Left hindlimb (tissue), 1 donor: ENCODE measurements at regions not wholly inside any gene's neighbourhood (a gene's known extent, or its start where the extent isn't known, plus 50 kb on each side); places are given as distances from the start of the nearest gene placed in this dataset.

Source experiments
- DNase-seq: peaks from one replicate; pipeline ENCODE4 v3.0.0-alpha.2; 2018

DNA sequence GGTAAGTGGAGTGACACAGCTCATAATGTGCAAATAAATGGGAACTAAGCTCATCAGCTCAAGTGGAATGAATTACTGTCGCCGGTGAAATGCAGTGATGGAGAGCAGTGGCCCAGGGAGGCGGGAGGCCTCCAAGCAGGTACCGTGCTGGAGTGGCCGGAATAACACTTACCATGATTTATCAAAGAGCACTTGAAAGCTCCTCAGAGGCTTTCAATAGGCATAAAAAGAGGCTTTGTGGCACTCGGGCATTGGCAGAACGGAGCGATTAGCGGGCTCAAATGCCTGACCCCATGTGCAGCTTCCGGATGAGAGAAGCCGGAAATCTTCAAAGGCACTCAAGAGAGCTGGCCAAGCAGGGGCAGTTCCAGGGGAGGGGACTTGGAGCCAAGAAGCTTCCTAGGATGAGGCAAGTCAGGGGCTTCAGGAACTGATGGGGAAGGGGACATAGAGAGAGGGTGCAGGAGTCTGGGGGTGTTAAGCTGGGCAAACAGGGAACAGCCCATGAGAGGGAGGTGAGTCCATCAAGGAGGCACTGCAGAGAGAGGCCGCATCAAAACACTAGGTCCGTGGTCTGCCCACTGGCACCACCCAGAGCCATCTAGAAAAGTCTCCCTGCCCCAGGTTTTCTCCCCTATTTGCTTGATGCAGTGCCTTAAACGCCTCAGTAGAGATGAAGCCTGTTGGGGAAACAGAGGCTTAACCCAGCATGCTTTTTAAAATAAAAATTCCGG lies 144.0 kb upstream of the IRX6 start:
- DNase-seq: no peak

DNA sequence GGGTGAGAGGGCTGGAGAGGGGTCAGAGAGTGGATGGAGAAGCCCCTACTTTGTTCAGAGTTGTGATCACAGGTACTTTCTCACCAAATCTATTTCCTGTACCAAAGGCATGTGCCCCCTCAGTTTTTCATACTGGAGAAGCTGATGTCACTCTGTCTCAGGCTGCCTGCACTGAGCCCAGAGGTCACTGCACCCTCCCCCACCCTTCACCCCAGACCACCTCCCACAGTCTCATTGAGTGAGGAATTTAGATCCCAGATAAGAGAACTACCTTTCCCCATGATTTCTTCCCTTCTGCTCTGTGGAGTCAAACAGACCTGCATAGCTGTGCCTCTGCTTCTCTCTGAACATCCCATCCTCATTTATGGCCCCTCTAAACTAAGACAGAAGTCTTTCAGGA lies 140.0 kb upstream of the IRX6 start:
- DNase-seq: no peak

DNA sequence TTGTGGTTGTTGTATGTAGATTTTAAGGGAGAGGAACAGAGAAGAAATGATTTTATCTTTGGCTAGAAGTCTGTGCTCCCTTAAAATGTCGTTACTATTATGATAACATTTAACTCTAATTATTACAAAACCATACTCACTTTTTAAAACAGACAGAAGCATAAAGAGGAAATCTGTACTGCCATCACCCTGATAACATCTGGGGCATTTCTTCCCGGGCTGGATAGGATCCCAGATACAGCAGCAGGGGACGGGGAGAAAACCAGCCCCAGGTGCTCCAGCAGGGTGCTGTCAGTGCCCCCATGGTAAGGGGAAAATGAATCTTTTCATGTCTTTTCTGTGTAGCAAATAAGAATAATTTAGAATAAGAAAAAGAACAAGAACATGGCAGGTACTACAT lies 139.4 kb upstream of the IRX6 start:
- no peak for DNase-seq

DNA sequence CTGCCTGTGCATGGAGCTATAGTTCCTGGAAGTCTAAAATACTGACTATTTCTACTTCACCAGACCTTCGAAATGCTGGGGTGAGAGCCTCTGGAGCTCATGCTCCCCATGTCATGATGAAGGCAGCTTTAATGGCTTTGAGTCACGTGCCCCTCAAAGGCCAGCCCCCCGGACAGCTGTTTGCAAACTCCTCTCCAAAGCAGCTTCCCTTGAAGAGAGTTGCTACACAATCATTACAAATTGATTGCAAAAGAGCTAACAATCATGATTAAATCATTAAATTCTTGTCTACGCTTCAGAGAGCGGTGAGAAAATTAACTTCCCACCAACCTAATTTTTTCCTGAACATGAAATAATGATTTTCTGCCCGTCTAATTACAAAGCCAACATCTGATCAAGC lies 134.8 kb upstream of the IRX6 start:
- DNase-seq: no peak

DNA sequence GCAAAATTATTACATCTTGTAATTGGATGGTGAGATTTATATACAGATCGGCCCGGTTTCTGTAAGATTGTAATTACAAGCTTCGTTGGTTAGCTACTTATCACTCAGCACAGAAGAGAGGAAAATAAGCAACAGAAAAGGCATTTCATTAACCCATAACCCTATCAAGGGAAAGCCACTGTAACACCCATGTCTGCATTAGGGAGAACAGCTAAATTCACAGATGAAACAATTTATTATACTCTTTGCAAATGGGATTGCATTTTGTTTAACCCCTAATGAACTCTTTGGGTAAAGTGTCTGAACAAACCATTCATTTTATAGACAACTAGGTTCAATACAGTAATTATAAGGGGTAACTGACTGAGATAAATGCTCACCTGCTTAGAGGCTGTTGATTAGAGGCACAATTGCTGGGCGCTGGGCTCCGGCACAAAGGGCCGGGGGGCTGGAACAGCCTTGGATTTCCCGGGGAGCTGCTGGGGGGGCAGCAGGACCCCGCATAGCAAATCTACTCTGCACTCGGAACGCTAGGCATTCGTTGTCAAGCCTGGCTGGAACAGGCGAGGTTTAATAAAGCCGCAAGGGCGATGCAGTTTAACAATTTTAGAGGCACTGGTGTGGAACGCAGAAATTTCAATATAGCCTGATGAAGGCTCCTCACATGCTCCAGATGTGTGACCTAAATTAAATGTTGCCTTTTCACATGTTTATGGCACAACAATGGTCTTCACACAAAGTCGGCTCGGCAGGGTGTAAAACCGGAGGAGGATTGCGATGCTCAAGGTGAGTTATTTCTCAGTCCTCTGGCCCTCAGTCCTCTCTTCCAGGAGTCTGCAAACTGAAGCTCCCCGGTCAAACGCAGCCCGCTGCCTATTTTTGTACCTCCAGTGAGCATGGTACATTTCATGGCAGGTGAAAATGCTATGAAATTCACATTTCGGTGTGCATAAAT lies 134.0 kb upstream of the IRX6 start:
- no peak for DNase-seq

DNA sequence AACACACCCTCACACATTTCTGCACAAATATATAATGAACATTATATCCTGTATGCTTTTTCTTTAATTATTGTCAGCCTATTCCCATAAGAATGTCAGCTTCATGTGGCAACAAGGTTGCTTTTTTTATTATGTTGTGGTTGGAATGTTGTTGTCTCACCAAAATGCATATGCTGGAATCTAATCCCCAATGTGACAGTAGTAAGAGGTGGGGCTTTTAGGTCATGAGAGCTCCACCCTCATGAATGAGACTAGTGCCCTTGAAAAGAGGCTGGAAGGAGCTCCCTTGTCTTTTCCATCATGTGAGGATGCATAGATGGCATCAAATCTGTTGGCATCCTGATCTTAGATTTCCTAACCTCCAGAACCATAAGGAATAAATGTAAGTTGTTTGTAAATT lies 131.3 kb upstream of the IRX6 start:
- DNase-seq: no peak

DNA sequence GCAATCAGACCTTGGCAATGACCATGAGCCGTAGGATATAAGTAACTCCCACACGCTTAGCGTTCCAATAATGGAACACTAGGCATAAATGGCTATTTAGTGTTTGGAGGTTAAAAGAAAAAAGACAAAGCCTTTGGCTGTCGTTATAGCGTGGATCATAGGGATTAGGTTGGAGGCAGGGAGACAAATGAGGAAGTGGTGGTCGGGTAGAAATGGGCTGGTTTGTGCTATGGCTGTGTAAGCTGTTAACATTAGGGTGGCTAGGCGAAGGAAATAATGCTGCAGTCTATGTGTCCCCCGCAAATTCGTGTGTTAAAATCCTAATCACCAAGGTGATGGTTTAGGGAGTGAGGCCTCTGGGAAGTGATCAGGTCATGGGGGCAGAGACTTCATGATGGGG lies 120.4 kb upstream of the IRX6 start:
- no peak for DNase-seq

DNA sequence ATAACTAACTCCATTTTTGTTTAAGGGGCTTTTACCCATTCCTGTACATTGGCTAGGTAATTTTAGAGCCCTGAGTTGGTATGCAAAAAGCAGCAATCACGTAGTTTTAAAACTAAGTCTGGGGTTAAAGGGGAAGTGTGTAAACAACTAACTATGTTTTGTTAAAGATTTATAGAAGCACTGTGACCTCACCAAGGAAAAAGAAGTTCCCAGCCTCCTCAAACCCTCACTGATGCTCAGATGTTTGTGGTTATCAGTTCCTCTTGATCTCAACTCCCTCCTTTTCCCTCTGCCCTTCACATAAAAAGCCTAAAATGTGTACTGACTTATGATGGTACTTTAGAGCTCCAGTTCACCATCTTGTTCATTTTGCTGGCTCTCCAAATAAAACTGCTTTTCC lies 119.9 kb upstream of the IRX6 start:
- no peak for DNase-seq

DNA sequence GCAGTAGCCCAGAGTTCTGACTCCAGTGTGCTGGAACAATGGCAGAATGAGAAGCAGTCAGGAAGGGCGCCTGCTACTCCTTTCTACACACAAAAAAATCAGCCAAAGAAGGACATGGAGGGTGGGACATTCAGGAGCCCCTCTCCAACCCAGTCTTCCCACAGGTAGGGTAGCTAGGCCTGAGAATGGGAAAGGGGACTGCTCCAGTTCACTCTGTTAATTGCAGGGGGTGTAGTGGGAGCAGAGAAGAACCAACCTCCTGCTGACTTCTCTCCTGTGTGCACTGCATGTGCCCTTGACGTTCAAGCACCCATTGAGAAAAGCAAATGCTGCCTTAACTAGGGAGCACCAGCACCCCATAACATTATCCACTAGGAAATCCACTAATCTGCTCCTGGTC lies 119.1 kb upstream of the IRX6 start:
- no peak for DNase-seq

DNA sequence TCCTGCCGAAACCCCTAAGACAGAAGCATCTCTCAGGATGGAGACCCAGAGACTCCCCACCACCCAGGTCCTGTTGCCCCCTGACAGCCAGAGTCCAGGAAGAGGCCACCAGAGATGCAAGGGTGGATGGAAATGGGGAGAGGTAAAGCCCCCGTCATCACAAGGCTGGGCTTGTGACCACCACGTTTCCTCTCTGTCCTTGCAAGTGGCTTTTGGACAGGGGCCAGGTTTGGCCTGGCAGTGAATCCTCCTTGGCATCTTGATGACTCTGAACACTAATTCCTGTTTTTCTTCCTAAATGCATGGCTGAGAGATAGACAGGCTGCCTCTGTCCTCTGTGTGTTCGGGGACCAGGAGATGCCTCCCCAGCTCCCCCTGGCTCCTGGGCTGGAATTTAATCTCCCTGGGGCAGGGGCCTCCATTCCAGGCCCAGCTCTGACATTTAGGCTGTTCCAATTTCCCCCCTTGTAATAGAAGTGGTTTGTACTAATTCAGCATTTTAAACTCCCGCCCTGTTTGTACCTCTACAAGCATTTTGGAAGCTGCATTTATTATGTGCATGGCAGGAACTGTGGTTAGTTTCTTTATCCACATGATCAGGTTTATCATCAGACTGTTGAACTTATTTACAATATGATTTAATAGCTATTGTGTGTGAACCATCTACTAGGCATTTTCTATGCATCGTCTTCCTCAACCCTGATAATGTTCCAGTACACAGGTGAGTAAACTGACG lies 116.1 kb upstream of the IRX6 start:
- DNase-seq: no peak

DNA sequence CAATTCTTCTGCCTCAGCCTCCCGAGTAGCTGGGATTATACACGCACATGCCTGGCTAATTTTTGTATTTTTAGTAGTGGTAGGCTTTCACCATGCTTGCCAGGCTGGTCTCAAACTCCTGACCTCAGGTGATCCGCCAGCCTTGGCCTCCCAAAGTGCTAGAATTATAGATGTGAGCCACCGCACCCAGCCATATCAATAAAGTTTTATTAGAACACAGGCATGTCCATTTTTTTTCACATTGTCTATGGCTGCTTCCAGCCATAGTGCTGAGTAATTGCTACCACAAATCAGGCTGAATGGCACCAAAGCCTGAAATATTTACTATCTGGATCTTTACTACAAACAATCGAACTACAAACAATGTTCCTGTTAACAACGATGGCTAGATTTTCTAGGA lies 114.4 kb upstream of the IRX6 start:
- DNase-seq: no peak

DNA sequence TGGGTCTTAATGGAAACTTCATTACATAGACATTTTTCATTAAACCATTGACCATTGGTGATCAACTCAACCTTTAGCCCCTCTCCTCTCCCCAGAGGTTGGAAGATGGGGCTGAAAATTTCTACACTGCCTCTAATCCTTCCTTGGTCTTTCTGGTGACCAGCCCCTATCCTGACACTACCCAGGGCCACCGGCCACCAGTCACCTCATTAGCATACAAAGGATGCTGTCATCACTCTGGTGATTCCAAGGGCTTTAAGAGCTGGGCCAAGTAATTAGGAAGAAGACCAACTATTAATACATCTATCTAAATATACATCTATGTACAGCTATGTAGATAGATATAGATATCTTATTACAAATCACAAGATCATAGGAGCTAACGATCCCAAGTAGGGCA lies 111.2 kb upstream of the IRX6 start:
- DNase-seq: no peak

DNA sequence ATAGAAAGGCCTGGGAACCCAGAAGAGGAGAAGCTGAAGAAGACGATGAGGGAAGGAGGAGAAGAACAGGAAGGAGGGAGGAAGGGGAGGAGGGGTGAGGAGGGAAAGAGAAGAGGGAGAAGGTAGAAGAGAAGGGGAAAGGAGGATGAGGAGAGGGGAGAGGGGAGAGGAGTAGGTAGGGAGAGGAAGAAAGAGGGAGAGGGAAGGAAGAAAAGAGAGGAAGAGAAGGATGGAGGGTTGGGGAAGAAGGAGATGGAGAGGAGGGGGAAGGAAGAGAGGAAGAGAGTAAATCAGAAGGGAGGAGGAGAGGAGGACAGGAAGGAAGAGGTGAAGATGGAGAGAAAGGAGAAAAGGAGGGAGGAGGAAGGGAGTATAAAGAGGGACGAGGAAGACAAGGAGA lies 109.6 kb upstream of the IRX6 start:
- no peak for DNase-seq

DNA sequence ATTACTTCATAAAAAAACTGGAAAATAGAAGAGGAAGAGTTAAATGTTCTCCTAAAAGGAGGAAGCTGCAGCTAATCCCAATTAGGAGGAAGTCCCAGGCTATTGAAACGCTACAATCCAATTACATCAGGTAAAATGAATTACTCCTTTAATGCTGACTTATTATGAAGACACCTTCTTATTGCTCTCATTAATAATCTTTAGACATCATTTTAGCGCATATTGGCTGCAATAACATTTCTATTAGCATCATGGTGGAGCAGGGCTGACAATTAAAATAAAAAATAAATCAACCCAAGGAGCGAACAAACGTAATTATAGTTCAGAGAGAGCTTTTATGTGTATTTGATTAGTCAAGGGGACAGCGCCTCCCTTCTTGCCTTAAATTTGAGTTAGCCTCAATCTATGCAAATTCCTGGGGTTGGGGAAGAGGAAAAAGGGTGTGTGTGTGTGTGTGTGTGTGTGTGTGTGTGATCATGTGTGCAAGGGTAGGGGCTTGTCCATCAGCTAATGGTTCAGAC lies 109.0 kb upstream of the IRX6 start:
- no peak for DNase-seq

DNA sequence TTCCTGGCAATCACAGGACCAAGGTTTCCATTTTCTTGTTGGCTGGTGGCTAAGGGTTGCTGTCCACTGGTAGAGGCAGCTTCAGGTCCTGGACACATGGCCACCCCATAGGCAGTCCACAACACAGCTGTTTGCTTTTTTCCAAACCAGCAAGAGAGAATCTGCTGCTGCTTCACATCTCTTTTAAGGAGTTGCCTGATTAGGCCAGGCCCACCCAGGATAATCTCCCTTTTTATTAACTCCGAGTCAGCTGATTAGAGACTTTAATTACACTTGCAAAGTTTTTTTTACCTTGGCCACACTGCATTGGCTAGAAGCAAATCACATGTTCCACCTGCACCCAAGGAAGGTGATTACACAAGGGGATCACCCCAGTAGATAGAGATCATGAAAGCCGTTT lies 106.6 kb upstream of the IRX6 start:
- no peak for DNase-seq

DNA sequence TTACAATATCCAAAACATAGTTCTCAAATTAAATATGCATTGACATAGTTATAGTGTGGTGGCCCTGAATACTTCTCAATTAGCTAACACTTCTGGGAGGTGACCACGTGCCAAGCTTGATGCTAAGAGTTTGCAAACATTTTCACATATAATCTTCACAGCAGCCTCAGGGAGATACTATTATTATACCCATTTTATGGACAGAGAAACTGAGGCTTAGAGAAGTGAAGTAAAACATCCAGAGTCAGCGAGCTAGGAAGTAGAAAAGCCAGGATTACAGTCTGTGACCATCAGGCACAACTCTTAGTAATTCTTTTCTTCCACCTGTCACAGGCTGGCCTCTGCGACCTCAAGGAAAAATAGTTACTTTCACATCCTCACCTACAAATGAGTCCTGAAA lies 102.2 kb upstream of the IRX6 start:
- no peak for DNase-seq

DNA sequence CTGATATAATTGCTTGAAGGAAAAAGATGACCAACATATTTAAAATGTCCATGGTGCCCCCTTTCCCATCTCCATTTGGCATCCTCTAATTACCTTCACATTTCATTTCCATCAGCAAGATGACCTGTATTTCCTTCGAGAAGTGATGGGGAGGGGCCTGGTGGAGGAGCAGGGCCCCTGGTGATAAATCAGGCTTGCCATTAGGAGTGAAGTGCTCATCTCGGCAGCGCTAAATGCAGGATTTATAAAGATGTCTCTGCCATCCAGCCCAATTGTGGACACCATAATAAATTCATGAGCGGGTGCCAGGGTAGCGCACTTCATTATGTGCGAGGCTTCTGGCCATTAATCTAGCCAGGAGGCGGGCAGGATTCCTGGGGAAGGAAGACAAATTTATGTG lies 101.5 kb upstream of the IRX6 start:
- DNase-seq: no peak

DNA sequence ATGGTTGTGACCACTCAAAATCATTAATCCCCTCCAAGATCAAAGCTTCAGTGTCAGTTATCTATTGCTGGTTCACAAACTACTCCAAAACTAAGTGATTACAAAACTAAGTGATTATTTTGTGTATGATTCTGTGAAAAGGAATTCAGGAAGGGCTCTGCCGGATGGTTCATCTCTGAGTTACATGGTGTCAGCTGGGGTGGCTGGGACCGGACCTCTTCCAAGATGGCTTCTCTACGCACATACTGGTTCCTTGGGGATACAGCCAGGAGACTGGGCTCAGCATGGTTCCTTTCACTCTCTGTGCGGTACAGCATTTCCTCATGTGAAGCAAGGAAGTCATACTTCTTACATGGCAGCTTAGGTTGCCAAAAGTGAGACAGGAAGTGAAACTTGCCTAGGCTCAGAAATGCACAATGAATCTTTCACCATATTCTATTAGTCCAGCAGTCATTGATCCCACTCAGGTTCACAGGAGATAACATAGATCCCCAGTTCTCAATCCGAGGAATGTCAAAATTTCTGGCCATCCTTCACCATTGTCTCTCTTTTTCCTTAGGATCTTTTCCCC lies 97.9 kb upstream of the IRX6 start:
- DNase-seq: no peak

DNA sequence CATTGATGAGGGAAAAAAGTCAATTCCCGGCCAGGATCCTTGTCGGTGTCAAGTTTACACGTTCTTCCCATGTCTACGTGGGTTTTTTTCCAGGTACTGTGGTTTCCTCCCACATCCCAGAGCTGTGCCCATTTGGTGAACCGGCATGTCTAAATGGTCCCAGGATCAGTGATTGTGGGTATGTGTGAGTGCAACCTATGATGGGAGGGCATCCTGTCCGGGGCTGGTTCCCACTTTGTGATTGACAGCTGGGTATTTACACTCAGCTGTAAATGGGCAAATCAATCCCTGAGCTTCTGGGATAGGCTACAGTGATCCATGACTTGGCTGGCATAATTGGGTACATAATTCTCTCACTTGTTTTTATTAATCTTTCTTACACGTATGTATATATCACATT lies 91.2 kb upstream of the IRX6 start:
- no peak for DNase-seq

DNA sequence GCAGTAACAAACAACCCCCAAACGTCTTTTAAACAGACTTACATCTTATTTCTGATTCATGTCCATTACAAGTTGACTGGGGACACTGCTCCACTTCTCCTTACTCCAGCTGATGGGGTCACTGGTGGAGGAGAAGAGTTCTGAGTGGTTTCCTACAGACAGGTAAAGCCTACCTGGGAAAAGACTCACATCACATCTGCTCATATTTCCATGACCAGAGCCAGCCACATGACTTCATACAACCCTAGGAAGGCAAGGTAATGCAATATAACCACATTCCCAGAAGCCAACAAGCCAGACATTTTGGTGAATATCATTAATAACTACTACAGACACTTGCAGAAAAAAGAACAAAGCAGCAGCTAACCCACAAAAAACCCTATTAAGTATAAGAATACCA lies 90.5 kb upstream of the IRX6 start:
- no peak for DNase-seq

DNA sequence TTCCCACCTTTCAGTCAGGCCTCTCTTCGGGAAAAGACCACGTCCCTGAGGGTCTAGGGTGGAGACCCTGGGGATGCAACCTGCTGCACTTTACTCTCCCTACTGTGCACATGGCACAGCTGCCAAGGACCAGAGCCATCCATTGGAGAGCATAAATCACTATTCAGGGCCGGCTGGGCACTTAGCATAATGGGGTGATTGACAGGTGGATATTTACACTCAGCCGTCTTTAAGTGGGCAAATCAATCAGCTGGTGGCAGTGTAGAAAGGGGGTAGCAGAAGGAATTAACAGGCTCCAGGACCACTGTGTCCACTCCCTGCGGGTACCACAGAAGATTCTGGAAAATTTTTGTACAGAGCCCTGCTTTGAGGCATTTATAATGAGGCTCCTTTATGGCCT lies 87.3 kb upstream of the IRX6 start:
- no peak for DNase-seq

DNA sequence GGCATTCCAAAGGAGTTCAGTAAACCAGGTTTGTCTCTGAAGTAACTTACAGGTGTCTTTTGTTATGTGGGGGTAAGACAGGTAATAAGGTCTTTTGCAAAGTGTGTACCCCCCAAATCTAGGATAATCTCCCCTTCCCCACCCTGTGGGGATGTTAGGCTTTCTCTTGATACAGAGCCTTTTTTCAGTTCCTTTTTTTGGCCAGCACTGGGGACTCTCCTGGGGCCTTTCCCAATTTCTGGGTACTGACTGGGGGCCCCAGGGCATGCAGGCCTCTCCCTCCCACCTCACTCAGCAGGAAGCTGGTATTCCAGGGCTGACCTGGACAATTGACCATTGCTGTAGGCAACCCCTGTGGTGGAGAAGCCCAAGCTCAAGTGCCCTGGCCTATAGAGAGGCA lies 84.3 kb upstream of the IRX6 start:
- DNase-seq: no peak

DNA sequence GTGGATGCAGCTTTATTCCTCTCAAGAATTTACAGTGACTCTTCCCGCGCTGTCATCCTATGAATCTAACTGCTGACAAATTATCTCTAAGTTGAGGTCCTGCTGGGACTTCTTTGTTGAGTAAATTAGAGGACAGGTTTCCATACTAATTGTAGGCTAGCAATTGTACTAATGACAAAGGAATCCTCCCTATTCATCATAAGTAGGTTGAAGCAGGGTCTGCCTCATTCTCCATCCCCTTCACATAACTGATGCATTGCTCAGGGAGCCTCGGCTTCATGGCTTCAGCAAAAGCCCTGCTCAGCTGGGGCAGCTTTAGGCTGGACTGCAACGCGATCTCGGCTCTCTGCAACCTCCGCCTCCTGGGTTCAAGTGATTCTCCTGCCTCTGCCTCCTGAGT lies 83.1 kb upstream of the IRX6 start:
- no peak for DNase-seq
